ENCODE measurements at regions not wholly inside any gene's neighbourhood (a gene's known extent, or its start where the extent isn't known, plus 50 kb on each side); places are given as distances from the start of the nearest gene placed in this dataset.
"Not testable (repeated sequence)": the region's sequence is repeated elsewhere in the genome, so short reads cannot be mapped to it uniquely, and the experiment has no call there.

DNA sequence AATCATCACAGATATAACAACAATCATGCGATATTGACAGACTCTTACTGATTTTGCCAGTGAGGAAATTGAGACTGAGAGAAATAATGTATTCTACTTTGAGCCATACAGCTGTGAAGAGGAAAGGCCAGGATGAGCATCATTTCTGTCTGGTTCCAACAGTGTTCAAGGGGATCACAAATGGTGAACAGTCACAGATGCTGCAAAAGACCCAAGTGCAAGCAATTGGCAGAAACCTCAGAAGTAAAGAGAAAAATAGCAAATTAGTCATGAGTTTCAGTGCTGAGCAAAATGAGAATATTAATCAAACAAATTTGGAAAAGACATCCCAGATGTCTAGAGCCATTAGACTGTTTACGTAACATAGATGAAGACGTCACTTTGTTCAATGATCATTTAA, 114.1 kb downstream of the RAB38 start:
- H3K4me3 ChIP-seq (ENCODE audit: low read depth, low read length): no peak overlapping the region
- TF ChIP-seq, protein P1, sequence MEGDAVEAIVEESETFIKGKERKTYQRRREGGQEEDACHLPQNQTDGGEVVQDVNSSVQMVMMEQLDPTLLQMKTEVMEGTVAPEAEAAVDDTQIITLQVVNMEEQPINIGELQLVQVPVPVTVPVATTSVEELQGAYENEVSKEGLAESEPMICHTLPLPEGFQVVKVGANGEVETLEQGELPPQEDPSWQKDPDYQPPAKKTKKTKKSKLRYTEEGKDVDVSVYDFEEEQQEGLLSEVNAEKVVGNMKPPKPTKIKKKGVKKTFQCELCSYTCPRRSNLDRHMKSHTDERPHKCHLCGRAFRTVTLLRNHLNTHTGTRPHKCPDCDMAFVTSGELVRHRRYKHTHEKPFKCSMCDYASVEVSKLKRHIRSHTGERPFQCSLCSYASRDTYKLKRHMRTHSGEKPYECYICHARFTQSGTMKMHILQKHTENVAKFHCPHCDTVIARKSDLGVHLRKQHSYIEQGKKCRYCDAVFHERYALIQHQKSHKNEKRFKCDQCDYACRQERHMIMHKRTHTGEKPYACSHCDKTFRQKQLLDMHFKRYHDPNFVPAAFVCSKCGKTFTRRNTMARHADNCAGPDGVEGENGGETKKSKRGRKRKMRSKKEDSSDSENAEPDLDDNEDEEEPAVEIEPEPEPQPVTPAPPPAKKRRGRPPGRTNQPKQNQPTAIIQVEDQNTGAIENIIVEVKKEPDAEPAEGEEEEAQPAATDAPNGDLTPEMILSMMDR (IDR thresholded peaks at IDR 0.05; ENCODE audit: low read depth, low read length): no peak

DNA sequence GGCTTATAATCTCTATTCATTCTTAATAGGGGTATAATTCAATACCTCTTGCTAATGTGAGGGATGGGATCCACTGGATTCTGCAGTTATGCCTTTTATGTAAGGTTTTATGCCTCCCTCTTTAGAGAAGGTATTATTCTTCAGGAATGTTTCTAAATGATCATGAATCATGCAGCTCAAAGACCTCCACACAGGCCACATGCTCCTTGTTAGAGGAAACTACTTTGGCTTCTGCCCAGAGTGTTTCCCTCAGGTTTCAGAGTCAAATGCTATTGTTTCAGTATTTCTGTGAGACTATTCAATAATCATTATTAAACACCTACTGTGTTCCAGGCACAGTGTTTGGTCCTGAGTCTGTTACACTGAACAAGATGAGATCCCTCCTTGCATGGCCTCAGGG, 115.9 kb downstream of the RAB38 start:
- H3K4me3 ChIP-seq (ENCODE audit: low read depth, low read length): no peak overlapping the region
- TF ChIP-seq, protein P1 (IDR thresholded peaks at IDR 0.05; ENCODE audit: low read depth, low read length): no peak

DNA sequence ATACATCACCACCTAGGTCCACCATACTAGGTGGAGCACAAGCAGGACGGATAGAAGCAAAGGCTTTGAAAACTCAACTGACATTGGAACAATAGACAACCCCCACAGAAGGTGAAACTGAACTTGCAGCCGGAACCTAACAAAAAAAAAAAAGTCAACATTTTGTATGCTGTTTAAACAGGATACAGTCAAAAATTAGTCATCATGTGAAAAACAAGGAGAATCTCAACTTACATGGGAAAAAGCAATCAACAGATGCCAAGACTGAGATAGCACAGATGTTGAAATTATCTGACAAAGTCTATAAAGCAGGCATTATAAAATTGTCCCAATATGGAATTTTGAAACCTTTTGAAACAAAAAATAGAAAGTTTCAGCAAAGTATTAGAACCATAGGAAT, 123.8 kb downstream of the RAB38 start:
- no peak overlapping the region for H3K4me3 ChIP-seq (ENCODE audit: low read depth, low read length)
- TF ChIP-seq, protein P1 (IDR thresholded peaks at IDR 0.05; ENCODE audit: low read depth, low read length): no peak

DNA sequence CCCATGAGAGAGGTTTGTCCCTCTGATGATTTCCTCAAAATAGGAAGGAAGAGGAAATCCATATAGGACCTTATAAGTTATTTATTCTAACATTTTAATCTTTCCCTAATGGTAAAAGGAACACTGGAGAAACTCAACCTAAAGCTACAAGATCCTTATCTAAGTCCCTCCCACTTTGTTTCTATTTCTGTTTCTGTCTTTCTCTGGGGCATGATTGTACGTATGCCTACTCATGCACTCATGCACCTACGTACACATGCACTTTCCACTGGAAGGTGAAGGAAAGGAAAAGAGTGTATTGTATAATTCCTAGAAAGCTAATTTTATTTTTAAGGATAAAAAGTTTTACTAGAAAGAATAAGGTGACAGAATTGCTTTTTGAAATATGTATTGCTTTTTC, 125.0 kb downstream of the RAB38 start:
- TF ChIP-seq, protein P1 (IDR thresholded peaks at IDR 0.05; ENCODE audit: low read depth, low read length): no peak
- H3K4me3 ChIP-seq (ENCODE audit: low read depth, low read length): no peak overlapping the region

DNA sequence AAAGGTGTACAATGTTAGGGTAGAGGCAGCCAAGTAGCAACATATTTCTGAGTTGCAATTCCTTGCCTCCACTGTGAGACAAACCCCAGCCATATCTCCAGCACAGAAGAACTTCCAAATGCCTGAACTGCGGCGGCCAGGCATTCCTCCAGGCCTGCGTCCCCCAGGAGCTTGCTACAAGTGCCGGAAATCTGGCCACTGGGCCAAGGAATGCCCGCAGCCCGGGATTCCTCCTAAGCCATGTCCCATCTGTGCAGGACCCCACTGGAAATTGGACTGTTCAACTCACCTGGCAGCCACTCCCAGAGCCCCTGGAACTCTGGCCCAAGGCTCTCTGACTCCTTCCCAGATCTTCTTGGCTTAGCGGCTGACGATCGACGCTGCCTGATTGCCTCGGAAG, 130.0 kb downstream of the RAB38 start:
- not testable (repeated sequence) for H3K4me3 ChIP-seq (ENCODE audit: low read depth, low read length)

DNA sequence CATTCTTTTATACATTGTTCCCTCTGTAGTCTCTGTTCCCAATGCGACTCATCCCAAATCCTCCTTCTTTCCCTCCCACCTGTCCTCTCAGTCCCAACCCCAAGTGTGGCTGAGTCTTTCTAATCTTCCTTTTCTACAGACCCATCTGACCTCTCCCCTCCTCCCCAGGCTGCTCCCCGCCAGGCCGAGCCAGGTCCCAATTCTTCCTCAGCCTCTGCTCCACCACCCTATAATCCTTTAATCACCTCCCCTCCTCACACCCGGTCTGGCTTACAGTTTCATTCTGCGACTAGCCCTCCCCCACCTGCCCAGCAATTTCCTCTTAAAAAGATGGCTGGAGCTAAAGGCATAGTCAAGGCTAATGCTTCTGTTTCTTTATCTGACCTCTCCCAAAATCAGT, 130.6 kb downstream of the RAB38 start:
- H3K4me3 ChIP-seq (ENCODE audit: low read depth, low read length): not testable (repeated sequence)

DNA sequence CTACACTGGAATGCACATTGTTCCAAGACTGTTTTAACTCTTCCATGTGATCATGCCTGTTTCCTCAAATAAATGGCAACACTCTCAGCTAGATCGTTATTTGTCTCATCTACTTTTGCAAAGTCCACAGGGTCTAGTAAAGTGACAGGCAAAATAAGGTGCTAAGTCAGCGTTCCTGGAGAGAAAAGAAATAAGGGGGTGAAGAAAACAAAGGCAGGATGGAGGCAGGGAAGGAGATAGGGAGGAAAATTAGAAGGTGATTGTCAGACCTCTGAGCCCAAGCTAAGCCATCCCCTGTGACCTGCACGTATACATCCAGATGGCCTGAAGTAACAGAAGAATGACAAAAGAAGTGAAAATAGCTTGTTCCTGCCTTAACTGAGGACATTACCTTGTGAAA, 132.1 kb downstream of the RAB38 start:
- H3K4me3 ChIP-seq (ENCODE audit: low read depth, low read length): no peak overlapping the region

DNA sequence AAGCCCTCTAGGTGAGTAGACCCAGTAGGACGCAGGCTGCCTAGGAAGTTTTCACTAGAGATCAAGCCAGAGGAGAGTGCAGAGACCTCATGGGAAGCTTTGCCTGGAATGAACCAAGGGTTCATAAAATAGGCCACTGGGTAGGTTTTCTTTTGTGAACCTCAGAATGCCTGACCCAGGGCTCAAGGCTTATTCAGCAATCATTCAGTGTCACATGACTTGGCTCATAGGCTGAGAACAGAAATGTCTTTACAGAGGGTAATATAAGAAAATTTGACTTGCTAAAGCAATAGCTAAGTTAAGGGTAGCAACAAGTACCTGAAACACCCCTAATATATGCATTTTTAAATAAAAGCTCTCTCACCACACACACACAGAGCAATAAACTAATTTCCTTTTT, 132.6 kb downstream of the RAB38 start:
- H3K4me3 ChIP-seq (ENCODE audit: low read depth, low read length): no peak overlapping the region
- TF ChIP-seq, protein P1 (IDR thresholded peaks at IDR 0.05; ENCODE audit: low read depth, low read length): no peak

More for the DNA sequence above, 132.1 kb downstream of the RAB38 start:
- TF ChIP-seq, protein P1 (IDR thresholded peaks at IDR 0.05; ENCODE audit: low read depth, low read length): no peak

DNA sequence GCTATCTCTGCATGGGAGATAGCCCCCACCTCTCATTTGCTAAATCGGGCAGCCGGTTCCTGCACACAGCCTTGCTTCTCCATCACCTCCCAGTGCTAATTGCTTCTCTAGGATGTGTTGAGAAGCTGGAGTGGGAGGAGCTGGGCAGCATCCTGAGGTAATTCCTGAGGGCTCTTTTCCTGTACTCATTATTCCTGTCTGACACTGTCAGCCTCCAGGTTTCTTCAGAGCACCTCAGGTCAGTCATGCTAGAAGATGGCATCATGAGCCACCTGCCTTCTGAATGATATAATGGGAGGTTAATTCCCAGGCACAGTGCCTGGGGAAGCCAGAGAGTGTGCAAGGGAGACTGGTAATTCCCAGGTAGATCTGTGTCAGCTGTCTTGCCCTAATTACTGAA, 133.0 kb downstream of the RAB38 start:
- no peak overlapping the region for H3K4me3 ChIP-seq (ENCODE audit: low read depth, low read length)
- TF ChIP-seq, protein P1 (IDR thresholded peaks at IDR 0.05; ENCODE audit: low read depth, low read length): no peak
